OCI-LY1 (cell line): ENCODE measurements at regions not wholly inside any gene's neighbourhood (a gene's known extent, or its start where the extent isn't known, plus 50 kb on each side); places are given as distances from the start of the nearest gene placed in this dataset.

Source experiments
- EZH2 ChIP-seq: fragments of 200-600 bp; sonication (generic), shearing (Covaris generic); IDR thresholded peaks from 2 replicates; pipeline ENCODE4 v1.8.0; 2017; ENCODE audit warnings: borderline replicate concordance, mixed run types, mild to moderate bottlenecking, antibody characterized with exemption, low read length, moderate library complexity, mixed read lengths
- TF ChIP-seq, protein P1 (sequence below): fragments of 200-600 bp; sonication (generic), shearing (Covaris generic); IDR thresholded peaks from 2 replicates; pipeline ENCODE4 v1.5.1; 2017; ENCODE audit warnings: mild to moderate bottlenecking, antibody characterized with exemption, low read length, moderate library complexity, mixed read lengths

DNA sequence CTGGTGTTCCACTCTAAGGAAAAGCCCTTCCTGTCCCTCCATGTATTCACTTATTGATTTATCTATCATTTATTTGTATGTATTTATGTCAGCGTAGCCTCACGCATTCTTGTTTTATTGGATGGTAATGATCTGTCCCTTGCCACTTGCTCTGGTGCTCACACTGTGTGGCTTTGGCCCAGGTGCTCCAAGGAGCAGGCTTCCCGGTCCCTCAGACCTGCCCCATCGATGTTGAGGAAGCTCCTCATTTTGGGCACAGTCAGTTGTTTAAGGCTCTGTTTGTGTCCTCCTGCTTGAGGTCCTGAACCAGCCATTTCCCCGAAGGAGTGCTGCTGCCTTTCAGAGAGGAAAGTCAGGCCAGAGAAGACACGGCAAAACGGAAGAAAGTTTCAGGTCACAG lies 1485.4 kb downstream of the TBC1D22A start:
- TF ChIP-seq, protein P1, sequence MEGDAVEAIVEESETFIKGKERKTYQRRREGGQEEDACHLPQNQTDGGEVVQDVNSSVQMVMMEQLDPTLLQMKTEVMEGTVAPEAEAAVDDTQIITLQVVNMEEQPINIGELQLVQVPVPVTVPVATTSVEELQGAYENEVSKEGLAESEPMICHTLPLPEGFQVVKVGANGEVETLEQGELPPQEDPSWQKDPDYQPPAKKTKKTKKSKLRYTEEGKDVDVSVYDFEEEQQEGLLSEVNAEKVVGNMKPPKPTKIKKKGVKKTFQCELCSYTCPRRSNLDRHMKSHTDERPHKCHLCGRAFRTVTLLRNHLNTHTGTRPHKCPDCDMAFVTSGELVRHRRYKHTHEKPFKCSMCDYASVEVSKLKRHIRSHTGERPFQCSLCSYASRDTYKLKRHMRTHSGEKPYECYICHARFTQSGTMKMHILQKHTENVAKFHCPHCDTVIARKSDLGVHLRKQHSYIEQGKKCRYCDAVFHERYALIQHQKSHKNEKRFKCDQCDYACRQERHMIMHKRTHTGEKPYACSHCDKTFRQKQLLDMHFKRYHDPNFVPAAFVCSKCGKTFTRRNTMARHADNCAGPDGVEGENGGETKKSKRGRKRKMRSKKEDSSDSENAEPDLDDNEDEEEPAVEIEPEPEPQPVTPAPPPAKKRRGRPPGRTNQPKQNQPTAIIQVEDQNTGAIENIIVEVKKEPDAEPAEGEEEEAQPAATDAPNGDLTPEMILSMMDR: no peak
- no peak for TF ChIP-seq EZH2
